COLO668 (cell line): ENCODE measurements at regions not wholly inside any gene's neighbourhood (a gene's known extent, or its start where the extent isn't known, plus 50 kb on each side); places are given as distances from the start of the nearest gene placed in this dataset.
"Not testable (repeated sequence)": the region's sequence is repeated elsewhere in the genome, so short reads cannot be mapped to it uniquely, and the experiment has no call there.

ENCODE experiments used
- DNase-seq: peaks from one replicate; lab custom pipeline; 2025; ENCODE audit not compliant: unreplicated experiment; lab: John Stamatoyannopoulos, UW

DNA sequence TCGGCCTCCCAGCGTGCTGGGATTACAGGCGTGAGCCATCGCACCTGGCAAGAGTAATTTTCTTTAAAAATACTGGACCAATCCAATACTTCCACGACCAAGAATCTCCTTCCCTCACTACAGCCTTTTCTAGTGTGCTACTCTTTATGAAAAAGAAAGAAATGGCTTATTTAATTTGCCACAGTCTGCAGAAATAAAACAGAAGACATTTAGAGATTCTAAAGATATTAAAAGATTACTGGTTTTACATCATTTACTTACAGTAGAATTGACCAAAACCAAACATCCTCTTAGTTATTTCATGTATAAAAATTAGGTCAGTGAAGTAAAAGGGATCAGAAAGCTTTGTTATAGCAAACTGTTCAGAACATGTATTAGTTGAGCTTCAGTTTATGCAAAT lies 679.6 kb downstream of the MAT2B start:
- DNase-seq = no peak

DNA sequence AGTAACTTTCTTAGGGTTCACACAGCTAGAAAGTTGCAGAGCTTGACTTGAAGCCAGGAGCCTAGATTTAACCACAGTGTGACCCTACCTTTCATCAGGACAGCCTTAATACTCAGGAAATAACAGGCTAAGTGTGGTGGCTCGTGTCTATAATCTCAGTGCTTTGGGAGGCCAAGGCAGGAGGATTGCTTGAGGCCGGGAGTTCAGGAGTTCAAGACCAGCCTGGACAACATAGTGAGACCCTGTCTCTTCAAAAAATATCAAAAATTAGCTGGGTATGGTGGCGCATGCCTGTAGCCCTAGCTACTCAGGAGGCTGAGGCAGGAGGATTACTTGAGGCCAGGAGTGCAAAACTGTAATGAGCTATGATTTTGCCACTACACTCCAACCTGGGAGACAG lies 681.1 kb downstream of the MAT2B start:
- DNase-seq = no peak

DNA sequence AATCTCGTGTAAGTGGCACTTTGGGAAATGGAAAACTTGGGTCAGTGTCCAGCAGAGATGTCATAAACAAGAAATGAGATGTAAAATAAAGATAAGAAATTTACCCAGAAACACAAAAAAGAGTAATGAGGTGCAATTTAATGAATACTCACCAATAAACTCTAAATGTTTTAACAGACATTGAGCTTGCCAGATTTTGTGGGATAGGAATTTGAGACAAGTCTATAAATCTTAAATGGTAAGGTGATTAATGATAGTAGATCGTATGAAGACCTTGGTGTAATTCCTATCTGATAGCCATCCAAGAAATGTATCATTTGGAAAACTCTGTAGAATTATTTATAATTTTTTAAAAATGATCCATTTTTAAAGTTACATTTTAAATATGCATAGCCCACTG lies 682.4 kb downstream of the MAT2B start:
- no peak for DNase-seq

DNA sequence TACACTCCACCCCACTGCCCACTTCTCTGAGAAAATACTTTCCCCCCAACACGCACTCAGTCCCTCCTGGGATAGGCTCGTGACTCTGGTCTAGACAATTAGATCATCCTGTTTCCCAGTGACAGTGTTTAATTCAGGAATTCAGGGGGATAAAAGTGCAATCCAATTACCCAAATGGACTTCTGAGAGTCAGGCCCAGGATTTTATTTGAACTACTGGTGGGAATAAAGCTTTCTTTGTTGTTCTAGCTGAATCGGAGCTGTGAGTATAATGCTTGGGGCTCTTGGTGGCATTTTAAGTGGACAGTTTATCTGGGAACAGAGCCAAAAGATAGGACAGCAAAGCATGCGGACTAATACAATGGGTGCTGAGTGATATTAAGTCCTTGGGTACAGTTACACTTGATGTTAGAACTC lies 683.3 kb downstream of the MAT2B start:
- no peak for DNase-seq

DNA sequence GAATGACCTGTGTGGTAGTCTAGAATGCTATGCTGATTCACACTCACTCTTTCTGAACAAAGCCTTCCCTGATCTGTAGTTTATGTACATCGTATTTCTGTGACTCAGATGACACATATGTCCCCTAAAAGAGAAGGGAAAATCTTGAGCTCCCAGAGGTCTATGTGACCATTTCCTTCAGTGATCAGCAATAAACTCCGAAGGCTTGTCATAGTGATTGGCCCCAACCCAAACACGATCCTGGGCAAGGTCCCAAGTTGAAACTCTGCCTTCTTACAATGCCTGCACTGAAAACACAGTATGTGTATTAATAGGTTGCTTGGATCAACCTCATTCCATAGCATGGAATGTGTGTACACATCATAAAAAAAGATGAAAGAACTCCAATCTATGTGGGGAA lies 685.8 kb downstream of the MAT2B start:
- DNase-seq = no peak

DNA sequence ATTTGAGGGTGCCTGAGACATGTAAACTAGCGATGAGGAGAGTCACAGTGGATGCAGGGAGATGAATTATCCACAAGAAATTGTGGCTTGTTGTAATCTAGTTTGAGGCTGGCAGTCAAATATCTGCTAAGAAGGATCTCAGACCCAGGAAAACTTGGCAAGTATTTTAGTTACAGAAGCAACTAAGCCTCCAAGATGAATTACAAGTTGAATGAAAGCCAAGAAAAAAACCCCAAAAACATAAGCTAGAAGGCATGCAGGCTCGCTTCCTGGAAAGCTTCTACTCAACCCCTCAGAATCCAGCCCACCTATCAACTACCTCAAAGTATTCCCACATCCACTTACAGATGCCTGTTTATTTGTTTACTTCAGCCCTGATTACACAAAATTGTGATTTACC lies 696.9 kb downstream of the MAT2B start:
- no peak for DNase-seq

DNA sequence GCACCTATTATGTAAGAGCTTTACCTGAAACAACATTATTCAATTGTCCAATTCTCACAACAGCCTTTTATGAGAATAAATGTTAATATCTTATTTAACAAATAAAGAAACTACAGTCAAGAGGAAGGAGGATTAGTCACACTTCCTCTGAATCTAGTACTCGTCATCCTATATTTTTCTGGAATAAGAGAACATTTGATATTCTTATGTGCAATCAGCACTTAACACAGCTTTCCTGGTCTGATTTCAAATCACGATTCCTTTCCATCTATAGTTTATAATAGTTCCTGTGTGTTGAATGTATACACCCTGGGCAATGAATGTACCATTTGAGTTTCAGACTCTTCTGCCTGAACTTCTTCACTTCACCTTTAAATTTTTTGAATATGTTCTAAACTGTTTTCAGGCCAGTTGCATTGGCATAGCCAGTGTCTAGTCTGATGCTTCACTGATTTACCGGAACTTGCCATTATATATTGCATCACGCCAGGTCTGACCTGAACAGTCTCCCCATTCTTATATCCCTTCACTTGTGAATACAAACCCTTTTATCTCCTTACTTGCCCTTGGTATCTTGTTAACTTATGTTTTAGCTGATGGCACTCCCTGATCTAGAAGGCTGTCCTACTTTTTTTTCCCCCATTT lies 698.3 kb downstream of the MAT2B start:
- no peak for DNase-seq

DNA sequence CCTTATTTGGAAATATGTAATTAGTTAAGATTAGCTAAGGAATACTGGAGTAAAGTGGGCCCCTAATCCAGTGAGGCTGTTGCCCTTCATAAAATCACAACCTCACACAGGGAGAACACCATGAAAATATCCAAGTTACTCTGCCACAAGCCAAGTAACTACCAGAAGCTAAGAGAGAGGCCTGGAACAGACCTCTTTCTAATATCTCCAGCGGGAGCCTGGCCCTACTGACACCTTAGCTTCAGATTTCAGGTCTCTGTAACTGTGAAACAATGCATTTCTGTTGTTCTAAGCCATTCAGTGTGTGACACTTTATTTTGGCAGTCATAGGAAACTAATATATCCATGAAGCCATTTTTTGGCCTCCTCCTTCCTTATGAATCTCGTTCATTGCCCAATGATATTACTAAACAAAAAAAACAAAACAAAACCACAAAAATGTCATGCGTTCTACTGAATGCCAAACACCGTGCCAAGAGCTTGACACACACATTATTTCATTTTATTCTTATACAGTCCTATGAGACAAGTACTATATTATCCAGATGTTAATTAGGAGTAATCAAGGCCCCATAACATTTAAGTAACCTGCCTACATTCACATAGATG lies 699.0 kb downstream of the MAT2B start:
- no peak for DNase-seq

DNA sequence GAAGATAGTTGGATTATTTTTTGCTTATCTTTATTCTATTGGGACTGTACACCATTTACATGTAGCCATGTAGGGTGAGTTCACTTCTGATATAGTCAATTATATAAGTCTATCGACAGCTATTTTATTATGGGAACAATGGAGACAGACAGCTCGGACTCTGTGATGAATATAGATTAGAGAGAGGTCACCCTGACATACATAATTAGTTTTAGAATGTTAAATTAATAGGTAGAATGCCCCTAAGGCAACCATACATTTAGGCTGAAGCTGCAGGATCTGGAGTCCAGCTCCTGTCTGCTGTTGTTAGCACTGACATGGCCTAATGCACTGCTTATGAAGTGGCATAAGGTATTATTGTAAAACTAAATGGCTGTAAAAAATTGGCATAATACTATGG lies 700.8 kb downstream of the MAT2B start:
- DNase-seq = no peak

DNA sequence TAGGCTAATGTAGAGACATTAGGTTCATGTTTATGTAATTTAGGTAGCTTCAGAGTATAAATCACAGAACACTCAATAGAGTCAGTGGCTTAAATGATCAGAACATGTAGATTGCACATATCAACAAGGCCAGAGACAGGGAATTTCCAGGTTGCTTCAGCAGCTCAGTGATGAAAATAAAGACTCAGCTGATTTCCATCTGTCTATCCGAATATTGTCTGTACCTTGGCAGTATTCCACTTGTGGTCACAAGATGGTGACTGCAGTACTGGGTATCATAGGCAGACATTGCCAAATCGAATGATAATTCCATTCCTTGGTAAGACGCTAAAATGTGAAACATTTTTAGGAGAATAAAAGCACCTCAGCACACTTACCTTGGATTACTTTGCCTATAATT lies 702.2 kb downstream of the MAT2B start:
- no peak for DNase-seq

DNA sequence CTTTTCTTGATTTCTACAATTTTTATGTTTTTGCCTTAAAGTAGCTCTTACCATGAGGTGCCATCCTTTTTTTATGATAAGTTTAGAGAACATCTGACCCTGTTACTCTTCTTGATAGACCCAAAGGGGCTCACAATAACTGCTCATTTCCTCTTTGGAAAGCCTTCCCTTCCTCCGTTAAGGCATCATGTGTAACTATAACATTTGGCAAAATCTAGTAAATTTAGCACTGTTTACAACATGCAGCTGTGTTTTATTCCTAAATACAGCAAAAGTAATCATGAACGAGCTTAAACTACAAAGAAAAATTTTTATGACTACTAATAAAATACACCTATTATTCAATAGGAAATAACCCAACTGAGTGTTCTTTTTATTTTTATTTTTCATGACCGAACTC lies 705.1 kb downstream of the MAT2B start:
- no peak for DNase-seq

DNA sequence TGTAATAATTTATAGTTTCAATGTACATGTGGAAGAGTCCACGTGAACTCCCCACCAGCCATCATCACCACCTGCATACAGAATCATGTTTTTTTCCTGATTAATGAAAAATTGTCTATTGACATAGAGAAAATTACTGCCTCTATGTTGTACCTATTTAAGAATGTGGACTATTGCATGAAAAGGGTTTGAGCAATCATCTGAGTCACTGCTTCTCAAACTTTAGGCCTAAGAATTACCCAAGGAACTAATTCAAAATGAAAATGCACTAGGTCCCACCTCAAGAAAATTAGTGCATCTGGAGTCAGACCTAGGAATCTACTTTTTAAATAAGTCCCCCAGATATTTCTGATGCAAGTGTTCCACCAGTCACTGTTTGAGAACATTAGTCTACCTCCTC lies 709.3 kb downstream of the MAT2B start:
- no peak for DNase-seq

DNA sequence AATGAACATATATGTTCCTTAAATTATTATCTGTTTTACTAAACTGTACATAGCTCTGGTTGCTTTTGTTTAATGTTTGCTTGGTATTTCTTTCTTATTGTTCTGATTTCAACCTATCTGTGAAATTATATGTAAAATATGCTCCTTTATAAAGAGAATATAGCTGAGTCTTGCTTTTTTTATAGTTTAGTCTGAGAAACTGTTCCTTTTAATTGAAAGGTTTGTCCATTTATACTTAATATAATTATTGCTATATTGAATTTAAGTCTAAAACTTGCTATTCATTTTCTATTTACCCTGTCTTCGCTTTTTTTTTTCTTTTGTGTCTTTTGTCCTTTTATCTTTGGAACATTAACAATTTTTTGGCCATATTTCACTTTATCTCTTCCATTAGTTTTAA lies 712.0 kb downstream of the MAT2B start:
- DNase-seq = no peak

DNA sequence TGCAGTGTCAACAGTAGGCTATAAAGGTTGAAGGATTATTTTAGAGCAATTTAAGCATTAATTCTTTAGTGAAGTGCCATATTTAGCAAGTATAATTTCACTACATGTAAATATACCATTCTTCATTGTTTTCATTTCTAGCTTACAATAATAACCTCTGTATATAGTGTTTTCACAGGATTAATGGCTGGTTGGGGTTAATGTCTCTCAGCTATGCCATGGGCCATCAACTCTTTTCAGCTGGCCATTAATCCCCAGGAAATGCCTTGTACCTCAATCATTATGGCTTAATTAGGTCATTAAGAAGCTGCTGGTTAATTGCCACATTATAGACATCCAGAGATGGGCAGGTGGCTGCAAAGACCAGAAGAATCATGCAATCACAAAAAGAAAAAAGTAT lies 715.1 kb downstream of the MAT2B start:
- no peak for DNase-seq

DNA sequence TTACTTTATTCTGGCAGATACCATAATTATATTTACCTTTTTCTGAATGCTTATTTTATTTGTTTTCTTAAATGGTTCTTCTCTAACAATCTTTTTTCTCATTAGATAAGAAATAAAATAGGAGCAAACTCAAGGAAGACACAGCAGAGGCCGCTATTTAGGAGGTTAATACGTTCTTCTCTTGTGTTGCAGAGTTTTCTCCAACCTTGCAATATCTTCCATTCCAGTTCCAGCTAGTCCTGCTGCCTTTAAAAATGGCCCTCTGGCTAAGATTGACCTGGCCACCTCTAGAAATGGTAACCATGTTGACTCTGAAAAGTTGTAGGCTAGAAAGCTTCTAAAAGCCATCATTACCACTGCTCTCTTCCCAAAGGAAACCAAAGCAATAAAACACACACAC lies 718.8 kb downstream of the MAT2B start:
- DNase-seq = no peak

DNA sequence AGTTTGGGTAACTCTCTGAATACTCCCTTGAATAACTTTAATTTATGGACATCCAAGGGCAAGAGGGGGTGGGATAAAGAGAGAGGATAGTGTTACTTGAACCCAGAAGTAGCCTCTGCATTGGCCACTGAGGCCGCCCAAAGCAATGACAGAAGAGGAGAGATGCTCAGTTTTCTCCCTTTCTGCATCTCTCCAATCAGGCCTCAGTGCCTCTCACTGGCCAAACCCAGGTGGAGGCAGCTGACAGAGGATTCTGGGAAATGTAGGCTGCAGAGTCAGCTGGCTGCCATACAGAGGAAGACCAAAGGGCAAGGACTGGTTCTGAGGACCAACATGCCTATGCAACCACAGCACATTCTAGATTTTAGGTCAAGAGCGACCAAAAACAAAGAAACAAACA lies 719.4 kb downstream of the MAT2B start:
- DNase-seq = no peak

DNA sequence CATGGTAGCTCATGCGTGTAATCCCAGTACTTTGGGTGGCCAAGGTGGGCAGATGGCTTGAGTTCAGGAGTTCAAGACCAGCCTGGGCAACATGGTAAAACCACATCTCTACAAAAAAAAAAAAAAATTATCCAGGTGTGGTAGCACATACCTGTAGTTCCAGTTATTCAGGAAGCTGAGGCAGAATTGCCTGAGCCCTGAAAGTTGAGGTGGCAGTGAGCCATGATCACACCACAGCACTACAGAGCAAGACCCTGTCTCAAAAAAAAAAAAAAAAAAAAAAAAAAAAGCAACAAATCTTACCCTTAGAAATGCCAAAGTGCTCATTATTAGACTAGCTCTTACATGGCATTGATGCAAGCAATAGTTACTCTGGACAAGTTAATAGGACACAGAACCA lies 724.9 kb downstream of the MAT2B start:
- DNase-seq = no peak

DNA sequence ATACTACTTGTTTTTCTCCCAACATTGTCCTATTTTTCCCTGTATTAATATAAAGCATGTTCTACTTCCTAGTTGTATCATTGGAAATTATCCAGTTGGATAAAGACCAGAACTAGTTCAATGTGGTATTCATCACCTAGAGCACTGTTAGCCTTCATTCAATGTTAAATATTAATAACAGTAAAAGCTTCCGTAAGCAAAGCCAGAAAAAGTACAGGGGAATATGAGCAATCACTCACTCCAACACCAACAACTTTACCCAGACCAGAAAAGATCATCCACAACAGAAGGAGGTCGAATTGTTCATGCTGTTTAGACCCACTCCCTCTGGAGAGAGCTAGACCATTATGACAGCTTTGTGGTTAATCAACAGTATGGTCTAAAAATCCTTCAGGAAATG lies 728.4 kb downstream of the MAT2B start:
- DNase-seq = no peak

DNA sequence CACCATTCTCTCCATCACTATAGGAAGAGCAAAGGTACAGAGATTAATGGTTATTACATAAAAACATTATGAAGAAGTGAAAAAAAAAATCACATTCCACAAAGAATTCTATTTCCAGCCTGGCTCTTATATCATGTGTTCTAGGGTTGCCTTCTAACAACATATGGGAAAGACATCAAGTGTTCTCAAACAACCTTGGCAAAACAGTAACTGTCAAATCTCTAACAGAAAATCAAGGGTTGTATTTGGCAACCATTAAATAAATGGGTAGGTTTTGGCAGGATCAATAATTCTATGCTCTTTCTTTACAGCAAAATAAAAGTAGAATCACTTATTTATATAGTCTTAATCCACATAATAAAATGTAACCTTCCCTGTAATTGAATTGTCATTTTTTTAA lies 728.9 kb downstream of the MAT2B start:
- no peak for DNase-seq

DNA sequence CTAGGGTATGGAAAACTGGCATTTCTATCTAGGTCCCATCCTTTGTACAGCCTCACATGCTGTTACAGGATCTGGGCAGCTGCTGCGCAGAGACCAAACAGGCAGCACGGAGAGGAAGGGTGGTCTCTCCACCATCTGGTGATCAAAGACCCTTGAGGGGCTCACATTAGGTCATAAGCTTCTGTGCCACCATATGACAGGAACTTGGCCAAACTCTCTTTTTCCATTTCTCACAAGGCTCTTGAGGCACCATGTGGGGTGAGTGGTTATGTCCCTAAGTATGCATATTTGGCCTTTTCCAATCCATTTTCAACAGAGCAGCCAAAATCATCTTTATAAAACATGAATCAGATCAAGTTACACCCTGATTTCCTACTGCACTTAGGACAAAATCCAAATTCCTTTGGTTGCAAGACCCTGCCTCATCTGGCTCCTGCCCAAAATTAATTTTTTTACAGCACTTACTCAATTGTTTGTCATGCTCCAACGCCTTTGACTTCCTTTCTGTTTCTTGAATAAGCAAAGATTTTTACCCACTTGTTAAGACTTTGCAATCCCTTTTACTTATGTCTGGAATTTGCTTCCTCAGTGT lies 730.0 kb downstream of the MAT2B start:
- no peak for DNase-seq

DNA sequence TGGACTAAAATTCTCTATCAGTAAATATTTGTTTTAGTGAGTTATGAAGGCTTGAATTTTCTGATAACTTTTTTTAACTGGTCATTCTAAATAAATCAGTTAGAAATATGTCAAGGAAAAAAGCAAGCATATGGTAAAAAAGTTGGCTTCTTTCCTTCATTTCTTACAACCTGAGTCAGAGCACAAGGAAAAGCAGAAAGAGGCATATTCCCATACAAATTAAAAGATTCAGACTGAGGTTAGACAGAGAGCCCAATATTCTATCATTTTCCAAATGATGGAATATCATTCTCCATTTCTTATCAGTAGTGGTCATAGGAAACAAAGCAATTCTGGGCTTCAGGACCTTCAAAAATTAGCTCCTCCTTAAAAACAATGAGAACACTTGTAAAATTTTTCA lies 732.1 kb downstream of the MAT2B start:
- no peak for DNase-seq

DNA sequence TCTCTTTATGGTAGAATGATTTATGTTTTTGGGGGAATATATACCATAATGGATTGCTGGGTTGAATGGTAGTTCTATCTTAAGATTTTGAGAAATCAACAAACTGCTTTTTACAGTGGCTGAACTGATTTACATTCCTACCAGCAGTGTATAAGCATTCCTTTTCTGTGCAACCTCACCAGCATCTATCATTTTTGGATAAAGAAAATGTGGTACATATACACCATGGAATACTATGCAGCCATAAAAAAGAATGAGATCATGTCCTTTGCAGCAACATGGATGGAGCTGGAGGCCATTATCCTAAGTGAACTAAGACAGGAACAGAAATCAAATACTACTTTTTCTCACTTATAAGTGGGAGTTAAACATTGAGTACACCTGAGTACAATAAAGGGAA lies 746.4 kb downstream of the MAT2B start:
- not testable (repeated sequence) for DNase-seq

DNA sequence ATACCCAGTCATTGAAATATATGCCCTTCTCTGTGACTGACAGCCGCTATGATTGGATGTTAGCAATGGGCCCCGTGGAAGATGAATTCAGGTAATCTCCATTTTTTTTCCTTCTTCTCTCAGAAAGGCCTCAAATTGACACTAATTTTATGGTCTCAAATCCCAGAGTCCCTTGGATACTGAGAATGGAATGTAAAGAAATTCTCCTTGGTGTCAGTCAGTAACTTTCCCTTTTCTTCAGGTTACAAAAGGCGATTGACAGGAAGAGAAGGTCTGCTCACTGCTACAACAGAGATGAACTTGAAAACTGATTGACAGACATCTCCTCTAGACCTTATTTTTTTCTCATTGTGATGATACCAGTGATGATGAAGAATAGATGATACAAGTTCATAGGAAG lies 748.3 kb downstream of the MAT2B start:
- DNase-seq = no peak
